SK-N-SH (cell line): ENCODE measurements at regions not wholly inside any gene's neighbourhood (a gene's known extent, or its start where the extent isn't known, plus 50 kb on each side); places are given as distances from the start of the nearest gene placed in this dataset.

Source experiments
- CTCF ChIA-PET: fragments of 300-600, 350-600 bp; formaldehyde crosslinking; extraction: SDS; loops from one replicate; lab custom pipeline; 2021; lab: Yijun Ruan, JAX
- POLR2A ChIA-PET: fragments of 350-600 bp; sonication (Branson Sonifier 250); formaldehyde crosslinking; extraction: SDS; loops from one replicate; lab custom pipeline; 2020; ENCODE audit warnings: antibody characterized with exemption, inconsistent platforms; lab: Yijun Ruan, JAX
- DNase-seq: peaks from one replicate; pipeline ENCODE4 v3.0.0; 2012
- H2AFZ ChIP-seq: fragments of 200-600 bp; sonication (generic); 2 replicates; pipeline ENCODE4 v1.8.1; 2016; ENCODE audit warnings: antibody characterized with exemption, mild to moderate bottlenecking, low read depth
- H3F3A ChIP-seq: fragments of 200-600 bp; sonication (generic); replicated peaks from 2 replicates; pipeline ENCODE3; 2016; ENCODE audit warnings: antibody characterized with exemption, mild to moderate bottlenecking; ENCODE audit not compliant: insufficient read depth
- H3K27ac ChIP-seq, 2 experiments: fragments of 200-500 bp in 1 of 2; fragments of 200-600 bp in 1 of 2; sonication (Bioruptor generic) in 1 of 2; sonication (generic), shearing (Covaris generic) in 1 of 2; 2 replicates each; pipeline versions ENCODE4 v1.5.1 to v1.6.1; 2014 to 2016; ENCODE audit warnings: low read depth in 2 of 2, inconsistent platforms in 1 of 2, low read length in 1 of 2, mild to moderate bottlenecking in 1 of 2, mixed read lengths in 1 of 2
- H3K27me3 ChIP-seq: fragments of 200-600 bp; sonication (generic), shearing (Covaris generic); 2 replicates; pipeline ENCODE4 v1.6.1; 2016; ENCODE audit warnings: mixed run types; ENCODE audit not compliant: insufficient read depth
- H3K36me3 ChIP-seq, 2 experiments: fragments of 200-500 bp in 1 of 2; fragments of 200-600 bp in 1 of 2; sonication (Bioruptor generic) in 1 of 2; sonication (generic) in 1 of 2; replicated peaks in 1 of 2; 2 replicates each; pipeline versions ENCODE3 to v1.5.1; 2014 to 2016; ENCODE audit warnings: low read length in 1 of 2, mild to moderate bottlenecking in 1 of 2; ENCODE audit not compliant: insufficient read depth in 2 of 2, control insufficient read depth in 1 of 2
- H3K4me1 ChIP-seq, 2 experiments: fragments of 200-500 bp in 1 of 2; fragments of 200-600 bp in 1 of 2; sonication (Bioruptor generic) in 1 of 2; sonication (generic), shearing (Covaris generic) in 1 of 2; 2 replicates each; pipeline versions ENCODE4 v1.5.1 to v1.6.1; 2014 to 2016; ENCODE audit warnings: low read depth in 1 of 2, low read length in 1 of 2, mixed run types in 1 of 2; ENCODE audit not compliant: insufficient read depth in 2 of 2, control insufficient read depth in 1 of 2
- H3K4me2 ChIP-seq: fragments of 200-600 bp; sonication (generic), shearing (Covaris generic); 2 replicates; pipeline ENCODE4 v1.6.1; 2017; ENCODE audit warnings: mixed run types
- H3K4me3 ChIP-seq, 2 experiments: fragments of 200-500 bp in 1 of 2; fragments of 200-600 bp in 1 of 2; sonication (Bioruptor generic) in 1 of 2; sonication (generic), shearing (Covaris generic) in 1 of 2; 2 replicates each; pipeline versions ENCODE4 v1.5.1 to v1.8.1; 2014 to 2016; ENCODE audit warnings: low read depth in 2 of 2, inconsistent platforms in 1 of 2, low read length in 1 of 2, mild to moderate bottlenecking in 1 of 2, mixed read lengths in 1 of 2, moderate library complexity in 1 of 2
- H3K79me2 ChIP-seq: fragments of 200-600 bp; sonication (generic); 2 replicates; pipeline ENCODE4 v1.8.1; 2017; ENCODE audit warnings: mild to moderate bottlenecking; ENCODE audit not compliant: insufficient read depth
- H3K9ac ChIP-seq: fragments of 200-600 bp; sonication (generic); 2 replicates; pipeline ENCODE4 v1.6.1; 2017; ENCODE audit warnings: mixed run types
- H3K9me2 ChIP-seq: fragments of 200-600 bp; sonication (generic); 2 replicates; pipeline ENCODE4 v1.6.1; 2017; ENCODE audit warnings: mixed run types
- H3K9me3 ChIP-seq: fragments of 200-600 bp; sonication (generic); 2 replicates; pipeline ENCODE4 v1.6.1; 2017; ENCODE audit warnings: mixed run types, mild to moderate bottlenecking, moderate library complexity
- H4K20me1 ChIP-seq: fragments of 200-600 bp; sonication (generic); 2 replicates; pipeline ENCODE4 v1.6.1; 2017; ENCODE audit warnings: mild to moderate bottlenecking, mixed run types; ENCODE audit not compliant: insufficient read depth
- ELF1 ChIP-seq: IDR thresholded peaks from 2 replicates; pipeline ENCODE4 v1.4.0; 2012
- EP300 ChIP-seq, 2 experiments: IDR thresholded peaks; 2 replicates each; pipeline versions ENCODE4 v1.4.0 to v1.6.1; 2012; ENCODE audit warnings: borderline replicate concordance in 1 of 2, low read depth in 1 of 2, low read length in 1 of 2
- FOXM1 ChIP-seq: IDR thresholded peaks from 2 replicates; pipeline ENCODE4 v1.4.0; 2012; ENCODE audit warnings: low read depth, mild to moderate bottlenecking
- GATA2 ChIP-seq: sonication (generic); formaldehyde crosslinking; IDR thresholded peaks from 2 replicates; pipeline ENCODE4 v1.5.0; 2020; ENCODE audit warnings: mild to moderate bottlenecking, missing genetic modification reagents
- JUND ChIP-seq: IDR thresholded peaks from 2 replicates; pipeline ENCODE4 v1.4.0; 2012
- MXI1 ChIP-seq: IDR thresholded peaks from 2 replicates; pipeline ENCODE4 v1.6.1; 2012; ENCODE audit warnings: mild to moderate bottlenecking, low read depth, low read length, improper control_type of control experiment
- NFIC ChIP-seq: IDR thresholded peaks from 2 replicates; pipeline ENCODE4 v1.4.0; 2012; ENCODE audit warnings: borderline replicate concordance
- POLR2AphosphoS5 ChIP-seq: IDR thresholded peaks from 2 replicates; pipeline ENCODE4 v1.6.1; 2012; ENCODE audit warnings: low read depth, low read length
- RCOR1 ChIP-seq: fragments of 150-350 bp; IDR thresholded peaks from 2 replicates; pipeline ENCODE4 v1.6.1; 2017; ENCODE audit warnings: antibody characterized with exemption, low read length
- RFX5 ChIP-seq: IDR thresholded peaks from 2 replicates; pipeline ENCODE4 v1.6.1; 2012; ENCODE audit warnings: mild to moderate bottlenecking, improper control_type of control experiment, low read length
- TCF12 ChIP-seq: IDR thresholded peaks from 2 replicates; pipeline ENCODE4 v1.4.0; 2012
- WGBS: methylation state at CpG from one replicate; pipeline ENCODE4 v1.1.6; 2017; ENCODE audit warnings: low lambda C conversion rate; 5-methylcytosine and 5-hydroxymethylcytosine counted together
- TF ChIP-seq, protein P1 (sequence below): IDR thresholded peaks from 2 replicates; pipeline ENCODE4; 2012
- TF ChIP-seq, protein P2 (sequence below): fragments of 200-600 bp; sonication (generic); IDR thresholded peaks from 2 replicates; pipeline ENCODE4 v1.6.1; 2017; ENCODE audit warnings: antibody characterized with exemption, mild to moderate bottlenecking, moderate library complexity
- TF ChIP-seq, protein P3 (sequence below): IDR thresholded peaks from 2 replicates; pipeline ENCODE4 v1.6.1; 2012; ENCODE audit warnings: mild to moderate bottlenecking, low read depth, low read length, moderate library complexity

DNA sequence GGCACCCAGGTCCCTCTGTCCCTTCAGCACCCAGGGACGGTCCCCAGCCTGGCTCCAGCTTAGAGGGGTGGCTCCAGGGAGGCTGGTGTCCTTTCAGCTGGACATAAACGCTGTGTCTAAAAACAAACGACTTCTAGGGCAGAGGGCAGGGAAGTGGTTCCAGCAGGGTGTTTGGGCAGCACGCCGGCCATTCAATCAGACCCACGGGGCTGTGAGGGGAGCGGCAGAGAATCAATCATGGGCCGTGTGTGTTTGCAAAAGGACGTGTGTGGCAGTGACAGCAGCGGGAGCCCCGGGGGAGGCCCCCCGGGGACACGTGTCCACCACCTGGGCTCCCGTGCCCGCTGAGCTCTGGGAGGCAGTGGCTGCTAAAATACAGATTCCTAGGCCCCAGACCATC lies 127.7 kb downstream of the MN1 start:
- H4K20me1 ChIP-seq: no peaks in the 10 kb centered on the region
- WGBS: 24% methylated on average over 7 of the region's 15 CpGs
- no peaks in the 10 kb centered on the region for H3K9me3 ChIP-seq
- H3K79me2 ChIP-seq: no peaks in the 10 kb centered on the region
- H3K4me2 ChIP-seq: no peak overlapping the region
- no peak overlapping the region for H2AFZ ChIP-seq
- H3K9me2 ChIP-seq: no peaks in the 10 kb centered on the region
- ChIA-PET POLR2A (no interaction called here), CTCF (no interaction called here)
- DNase-seq: no peak
- TF ChIP-seq NFIC (no peak), FOXM1 (no peak), RCOR1 (no peak), GATA2 (CRISPR knock-in tag) (no peak), EP300 (IDR thresholded peaks at IDR 0.05; ENCODE audit: borderline replicate concordance in 1 of 2, low read depth in 1 of 2, low read length in 1 of 2) (no peak), POLR2AphosphoS5 (no peak)
- TF ChIP-seq, protein P1, sequence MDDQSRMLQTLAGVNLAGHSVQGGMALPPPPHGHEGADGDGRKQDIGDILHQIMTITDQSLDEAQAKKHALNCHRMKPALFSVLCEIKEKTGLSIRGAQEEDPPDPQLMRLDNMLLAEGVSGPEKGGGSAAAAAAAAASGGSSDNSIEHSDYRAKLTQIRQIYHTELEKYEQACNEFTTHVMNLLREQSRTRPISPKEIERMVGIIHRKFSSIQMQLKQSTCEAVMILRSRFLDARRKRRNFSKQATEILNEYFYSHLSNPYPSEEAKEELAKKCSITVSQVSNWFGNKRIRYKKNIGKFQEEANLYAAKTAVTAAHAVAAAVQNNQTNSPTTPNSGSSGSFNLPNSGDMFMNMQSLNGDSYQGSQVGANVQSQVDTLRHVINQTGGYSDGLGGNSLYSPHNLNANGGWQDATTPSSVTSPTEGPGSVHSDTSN: no peak
- TF ChIP-seq, protein P2, sequence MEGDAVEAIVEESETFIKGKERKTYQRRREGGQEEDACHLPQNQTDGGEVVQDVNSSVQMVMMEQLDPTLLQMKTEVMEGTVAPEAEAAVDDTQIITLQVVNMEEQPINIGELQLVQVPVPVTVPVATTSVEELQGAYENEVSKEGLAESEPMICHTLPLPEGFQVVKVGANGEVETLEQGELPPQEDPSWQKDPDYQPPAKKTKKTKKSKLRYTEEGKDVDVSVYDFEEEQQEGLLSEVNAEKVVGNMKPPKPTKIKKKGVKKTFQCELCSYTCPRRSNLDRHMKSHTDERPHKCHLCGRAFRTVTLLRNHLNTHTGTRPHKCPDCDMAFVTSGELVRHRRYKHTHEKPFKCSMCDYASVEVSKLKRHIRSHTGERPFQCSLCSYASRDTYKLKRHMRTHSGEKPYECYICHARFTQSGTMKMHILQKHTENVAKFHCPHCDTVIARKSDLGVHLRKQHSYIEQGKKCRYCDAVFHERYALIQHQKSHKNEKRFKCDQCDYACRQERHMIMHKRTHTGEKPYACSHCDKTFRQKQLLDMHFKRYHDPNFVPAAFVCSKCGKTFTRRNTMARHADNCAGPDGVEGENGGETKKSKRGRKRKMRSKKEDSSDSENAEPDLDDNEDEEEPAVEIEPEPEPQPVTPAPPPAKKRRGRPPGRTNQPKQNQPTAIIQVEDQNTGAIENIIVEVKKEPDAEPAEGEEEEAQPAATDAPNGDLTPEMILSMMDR: no peak
- no peaks in the 10 kb centered on the region; a peak in 1 of 4 replicates for H3K4me1 ChIP-seq
- H3K27me3 ChIP-seq: no peaks in the 10 kb centered on the region
- no peak overlapping the region for H3K4me3 ChIP-seq
- H3K27ac ChIP-seq: no peak overlapping the region
- no peaks in the 10 kb centered on the region for H3F3A ChIP-seq
- no peak overlapping the region for H3K9ac ChIP-seq
- no peaks in the 10 kb centered on the region for H3K36me3 ChIP-seq

DNA sequence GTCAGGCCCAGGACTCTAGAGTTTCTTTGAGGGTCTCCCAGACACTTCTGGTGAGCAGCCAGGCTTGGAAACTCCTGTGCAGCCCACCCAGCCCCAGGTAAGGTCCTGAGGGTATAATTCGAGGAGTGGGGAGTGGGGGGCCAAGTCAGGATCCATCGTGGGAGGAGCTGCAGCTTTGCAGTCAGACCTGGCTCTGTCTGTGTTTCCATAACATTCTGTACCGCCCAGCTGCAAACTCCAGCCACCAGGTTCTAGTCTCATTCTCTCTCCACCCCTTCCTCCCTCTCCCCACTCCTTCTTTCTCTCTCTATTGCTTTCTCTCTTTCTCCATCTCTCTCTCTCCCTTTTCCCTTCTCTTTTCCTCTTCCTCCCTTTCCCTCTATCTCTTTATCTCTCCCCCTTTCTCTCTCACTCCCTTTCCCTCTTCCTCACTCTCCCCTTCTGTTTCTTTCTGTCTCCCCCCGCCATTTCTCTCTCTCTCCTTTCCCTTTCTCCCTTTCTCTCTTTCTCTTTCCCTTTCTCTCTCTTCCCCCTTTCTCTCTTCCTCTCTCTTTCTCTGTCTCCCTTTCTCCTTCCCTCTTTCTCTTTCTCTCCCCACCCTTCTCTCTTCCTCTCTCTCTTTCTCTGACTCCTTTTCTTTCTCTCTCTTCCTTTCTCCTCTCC lies 127.2 kb downstream of the MN1 start:
- Histone ChIP-seq H3K27me3 (no peaks in the 10 kb centered on the region), H3K79me2 (no peaks in the 10 kb centered on the region), H3K4me2 (no peak overlapping the region), H3K9me2 (no peaks in the 10 kb centered on the region), H3K36me3 (no peaks in the 10 kb centered on the region), H3K9me3 (no peaks in the 10 kb centered on the region), H3K4me1 (no peaks in the 10 kb centered on the region; a peak in 1 of 4 replicates), H2AFZ (no peak overlapping the region), H3K4me3 (no peak overlapping the region), H4K20me1 (no peaks in the 10 kb centered on the region), H3F3A (no peaks in the 10 kb centered on the region), H3K27ac (no peak overlapping the region), H3K9ac (no peak overlapping the region)
- 48% methylated on average over 4 of the region's 4 CpGs for WGBS
- CTCF ChIA-PET: no interaction called here
- DNase-seq: no peak
- POLR2A ChIA-PET: no interaction called here
- TF ChIP-seq TCF12 (no peak), RFX5 (no peak), JUND (no peak), POLR2AphosphoS5 (no peak), NFIC (no peak), ELF1 (no peak), MXI1 (no peak), FOXM1 (no peak)
- TF ChIP-seq, protein P3, sequence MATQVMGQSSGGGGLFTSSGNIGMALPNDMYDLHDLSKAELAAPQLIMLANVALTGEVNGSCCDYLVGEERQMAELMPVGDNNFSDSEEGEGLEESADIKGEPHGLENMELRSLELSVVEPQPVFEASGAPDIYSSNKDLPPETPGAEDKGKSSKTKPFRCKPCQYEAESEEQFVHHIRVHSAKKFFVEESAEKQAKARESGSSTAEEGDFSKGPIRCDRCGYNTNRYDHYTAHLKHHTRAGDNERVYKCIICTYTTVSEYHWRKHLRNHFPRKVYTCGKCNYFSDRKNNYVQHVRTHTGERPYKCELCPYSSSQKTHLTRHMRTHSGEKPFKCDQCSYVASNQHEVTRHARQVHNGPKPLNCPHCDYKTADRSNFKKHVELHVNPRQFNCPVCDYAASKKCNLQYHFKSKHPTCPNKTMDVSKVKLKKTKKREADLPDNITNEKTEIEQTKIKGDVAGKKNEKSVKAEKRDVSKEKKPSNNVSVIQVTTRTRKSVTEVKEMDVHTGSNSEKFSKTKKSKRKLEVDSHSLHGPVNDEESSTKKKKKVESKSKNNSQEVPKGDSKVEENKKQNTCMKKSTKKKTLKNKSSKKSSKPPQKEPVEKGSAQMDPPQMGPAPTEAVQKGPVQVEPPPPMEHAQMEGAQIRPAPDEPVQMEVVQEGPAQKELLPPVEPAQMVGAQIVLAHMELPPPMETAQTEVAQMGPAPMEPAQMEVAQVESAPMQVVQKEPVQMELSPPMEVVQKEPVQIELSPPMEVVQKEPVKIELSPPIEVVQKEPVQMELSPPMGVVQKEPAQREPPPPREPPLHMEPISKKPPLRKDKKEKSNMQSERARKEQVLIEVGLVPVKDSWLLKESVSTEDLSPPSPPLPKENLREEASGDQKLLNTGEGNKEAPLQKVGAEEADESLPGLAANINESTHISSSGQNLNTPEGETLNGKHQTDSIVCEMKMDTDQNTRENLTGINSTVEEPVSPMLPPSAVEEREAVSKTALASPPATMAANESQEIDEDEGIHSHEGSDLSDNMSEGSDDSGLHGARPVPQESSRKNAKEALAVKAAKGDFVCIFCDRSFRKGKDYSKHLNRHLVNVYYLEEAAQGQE: no peak
